C4-2B (cell line): ENCODE measurements at regions not wholly inside any gene's neighbourhood (a gene's known extent, or its start where the extent isn't known, plus 50 kb on each side); places are given as distances from the start of the nearest gene placed in this dataset.

ENCODE experiments used
- ZFX ChIP-seq: fragments of 450-650 bp; IDR thresholded peaks from 2 replicates; pipeline ENCODE4 v1.6.1; 2017
- TF ChIP-seq, protein P1 (sequence below): fragments of 450-650 bp; conservative IDR thresholded peaks from 2 replicates; pipeline ENCODE4 v1.5.1; 2017; ENCODE audit warnings: mild to moderate bottlenecking

- TF ChIP-seq, protein P1, sequence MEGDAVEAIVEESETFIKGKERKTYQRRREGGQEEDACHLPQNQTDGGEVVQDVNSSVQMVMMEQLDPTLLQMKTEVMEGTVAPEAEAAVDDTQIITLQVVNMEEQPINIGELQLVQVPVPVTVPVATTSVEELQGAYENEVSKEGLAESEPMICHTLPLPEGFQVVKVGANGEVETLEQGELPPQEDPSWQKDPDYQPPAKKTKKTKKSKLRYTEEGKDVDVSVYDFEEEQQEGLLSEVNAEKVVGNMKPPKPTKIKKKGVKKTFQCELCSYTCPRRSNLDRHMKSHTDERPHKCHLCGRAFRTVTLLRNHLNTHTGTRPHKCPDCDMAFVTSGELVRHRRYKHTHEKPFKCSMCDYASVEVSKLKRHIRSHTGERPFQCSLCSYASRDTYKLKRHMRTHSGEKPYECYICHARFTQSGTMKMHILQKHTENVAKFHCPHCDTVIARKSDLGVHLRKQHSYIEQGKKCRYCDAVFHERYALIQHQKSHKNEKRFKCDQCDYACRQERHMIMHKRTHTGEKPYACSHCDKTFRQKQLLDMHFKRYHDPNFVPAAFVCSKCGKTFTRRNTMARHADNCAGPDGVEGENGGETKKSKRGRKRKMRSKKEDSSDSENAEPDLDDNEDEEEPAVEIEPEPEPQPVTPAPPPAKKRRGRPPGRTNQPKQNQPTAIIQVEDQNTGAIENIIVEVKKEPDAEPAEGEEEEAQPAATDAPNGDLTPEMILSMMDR, result no peak
- no peak for TF ChIP-seq ZFX
Measured at GRCh38 chr11:115921986-115922385, 417.8 kb upstream of the CADM1 start.
